ENCODE measurements at regions not wholly inside any gene's neighbourhood (a gene's known extent, or its start where the extent isn't known, plus 50 kb on each side); places are given as distances from the start of the nearest gene placed in this dataset.

DNA sequence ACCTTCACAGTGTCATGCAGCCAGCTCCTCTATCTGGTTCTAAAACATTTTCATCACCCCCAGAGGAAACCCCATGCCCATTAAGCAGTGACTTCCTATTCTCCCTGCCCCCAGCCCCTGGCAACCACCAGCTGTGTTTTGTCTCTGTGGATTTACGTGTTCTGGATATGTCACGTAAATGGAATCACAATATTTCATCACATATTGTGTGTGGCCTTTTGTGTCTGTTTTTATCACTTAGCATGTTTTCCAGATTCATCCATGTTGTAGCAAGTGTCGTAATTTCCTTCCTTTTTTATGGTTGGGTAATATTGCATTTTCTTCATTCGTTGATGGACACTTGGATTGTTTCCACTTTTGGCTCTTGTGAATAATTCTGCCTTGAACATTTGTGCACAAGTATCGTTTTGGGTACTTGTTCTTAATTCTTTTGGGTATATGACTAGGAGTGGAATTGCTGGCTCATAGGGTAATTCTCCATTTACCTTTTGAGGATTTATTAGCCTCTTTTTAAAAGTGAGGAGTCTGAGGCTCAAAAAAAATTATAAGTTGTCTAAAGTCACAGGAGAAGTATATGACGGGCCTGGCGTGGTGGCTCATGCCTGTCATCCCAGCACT lies 127.0 kb downstream of the MRPS6 start:
- TF ChIP-seq, protein P1, sequence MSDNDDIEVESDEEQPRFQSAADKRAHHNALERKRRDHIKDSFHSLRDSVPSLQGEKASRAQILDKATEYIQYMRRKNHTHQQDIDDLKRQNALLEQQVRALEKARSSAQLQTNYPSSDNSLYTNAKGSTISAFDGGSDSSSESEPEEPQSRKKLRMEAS (IDR thresholded peaks at IDR 0.05; ENCODE audit: low read depth, low read length), result no peak
- TF ChIP-seq, protein P2, sequence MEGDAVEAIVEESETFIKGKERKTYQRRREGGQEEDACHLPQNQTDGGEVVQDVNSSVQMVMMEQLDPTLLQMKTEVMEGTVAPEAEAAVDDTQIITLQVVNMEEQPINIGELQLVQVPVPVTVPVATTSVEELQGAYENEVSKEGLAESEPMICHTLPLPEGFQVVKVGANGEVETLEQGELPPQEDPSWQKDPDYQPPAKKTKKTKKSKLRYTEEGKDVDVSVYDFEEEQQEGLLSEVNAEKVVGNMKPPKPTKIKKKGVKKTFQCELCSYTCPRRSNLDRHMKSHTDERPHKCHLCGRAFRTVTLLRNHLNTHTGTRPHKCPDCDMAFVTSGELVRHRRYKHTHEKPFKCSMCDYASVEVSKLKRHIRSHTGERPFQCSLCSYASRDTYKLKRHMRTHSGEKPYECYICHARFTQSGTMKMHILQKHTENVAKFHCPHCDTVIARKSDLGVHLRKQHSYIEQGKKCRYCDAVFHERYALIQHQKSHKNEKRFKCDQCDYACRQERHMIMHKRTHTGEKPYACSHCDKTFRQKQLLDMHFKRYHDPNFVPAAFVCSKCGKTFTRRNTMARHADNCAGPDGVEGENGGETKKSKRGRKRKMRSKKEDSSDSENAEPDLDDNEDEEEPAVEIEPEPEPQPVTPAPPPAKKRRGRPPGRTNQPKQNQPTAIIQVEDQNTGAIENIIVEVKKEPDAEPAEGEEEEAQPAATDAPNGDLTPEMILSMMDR (IDR thresholded peaks at IDR 0.05; ENCODE audit: low read depth, low read length), result no peak

All from NB4 (cell line).